ENCODE measurements at regions not wholly inside any gene's neighbourhood (a gene's known extent, or its start where the extent isn't known, plus 50 kb on each side); places are given as distances from the start of the nearest gene placed in this dataset.
"Not testable (repeated sequence)": the region's sequence is repeated elsewhere in the genome, so short reads cannot be mapped to it uniquely, and the experiment has no call there.

GRCh38 chr6:26861913-26862312 lies 202.4 kb upstream of the ZNF322 start:
- not testable (repeated sequence) for TF ChIP-seq EZH2 (IDR thresholded peaks at IDR 0.05; ENCODE audit: low read length)
- TF ChIP-seq, protein P1, sequence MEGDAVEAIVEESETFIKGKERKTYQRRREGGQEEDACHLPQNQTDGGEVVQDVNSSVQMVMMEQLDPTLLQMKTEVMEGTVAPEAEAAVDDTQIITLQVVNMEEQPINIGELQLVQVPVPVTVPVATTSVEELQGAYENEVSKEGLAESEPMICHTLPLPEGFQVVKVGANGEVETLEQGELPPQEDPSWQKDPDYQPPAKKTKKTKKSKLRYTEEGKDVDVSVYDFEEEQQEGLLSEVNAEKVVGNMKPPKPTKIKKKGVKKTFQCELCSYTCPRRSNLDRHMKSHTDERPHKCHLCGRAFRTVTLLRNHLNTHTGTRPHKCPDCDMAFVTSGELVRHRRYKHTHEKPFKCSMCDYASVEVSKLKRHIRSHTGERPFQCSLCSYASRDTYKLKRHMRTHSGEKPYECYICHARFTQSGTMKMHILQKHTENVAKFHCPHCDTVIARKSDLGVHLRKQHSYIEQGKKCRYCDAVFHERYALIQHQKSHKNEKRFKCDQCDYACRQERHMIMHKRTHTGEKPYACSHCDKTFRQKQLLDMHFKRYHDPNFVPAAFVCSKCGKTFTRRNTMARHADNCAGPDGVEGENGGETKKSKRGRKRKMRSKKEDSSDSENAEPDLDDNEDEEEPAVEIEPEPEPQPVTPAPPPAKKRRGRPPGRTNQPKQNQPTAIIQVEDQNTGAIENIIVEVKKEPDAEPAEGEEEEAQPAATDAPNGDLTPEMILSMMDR (optimal IDR thresholded peaks at IDR 0.05 in 1 of 3, IDR thresholded peaks at IDR 0.05 in 1 of 3, conservative IDR thresholded peaks at IDR 0.05 in 1 of 3; ENCODE audit: extremely low read depth in 1 of 3, insufficient read depth in 2 of 3, low read length in 3 of 3) = not testable (repeated sequence)
